Skeletal muscle satellite cell (primary cell): ENCODE measurements at regions not wholly inside any gene's neighbourhood (a gene's known extent, or its start where the extent isn't known, plus 50 kb on each side); places are given as distances from the start of the nearest gene placed in this dataset.

Source experiments
- H3K27me3 ChIP-seq: 2 replicates; pipeline ENCODE4 v1.7.0; 2013; ENCODE audit warnings: low read length; ENCODE audit not compliant: control insufficient read depth, insufficient read depth
- H3K36me3 ChIP-seq: 2 replicates; pipeline ENCODE4 v1.7.0; 2013; ENCODE audit warnings: mild to moderate bottlenecking, control low read depth, low read length; ENCODE audit not compliant: insufficient read depth
- H3K4me1 ChIP-seq: 2 replicates; pipeline ENCODE4 v1.7.0; 2013; ENCODE audit warnings: low read length; ENCODE audit not compliant: control insufficient read depth, insufficient read depth
- H3K4me2 ChIP-seq: 2 replicates; pipeline ENCODE4 v1.7.0; 2013; ENCODE audit warnings: mild to moderate bottlenecking, low read length
- H3K4me3 ChIP-seq: 2 replicates; pipeline ENCODE4 v1.7.0; 2013; ENCODE audit warnings: low read length
- H3K9ac ChIP-seq: 2 replicates; pipeline ENCODE4 v1.7.0; 2013; ENCODE audit warnings: mild to moderate bottlenecking, low read depth, low read length, moderate library complexity
- H3K9me3 ChIP-seq: replicated peaks from 2 replicates; pipeline ENCODE4 v1.7.0; 2013; ENCODE audit warnings: mild to moderate bottlenecking, control low read depth, low read length

DNA sequence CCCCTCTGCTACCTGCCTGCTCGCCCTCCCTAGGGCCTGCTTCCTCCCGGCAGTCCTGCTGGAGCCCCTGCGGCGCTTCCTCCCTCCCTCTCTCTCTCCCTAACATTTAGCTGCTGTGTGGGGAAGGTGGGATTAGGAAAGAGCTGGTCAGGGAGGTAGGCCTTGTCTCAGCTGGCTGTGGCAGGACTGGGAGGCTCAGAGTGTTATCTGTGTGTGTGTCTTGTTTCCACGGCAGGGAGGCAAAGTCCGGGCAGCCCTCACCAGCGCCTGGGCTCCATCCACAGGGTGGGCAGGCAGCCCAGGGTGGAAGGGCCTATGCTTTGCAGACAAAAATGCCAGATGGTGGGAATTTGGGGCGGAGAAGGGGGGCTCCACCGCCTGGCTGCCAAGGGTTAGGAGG, 105.7 kb downstream of the RPS24 start:
- H3K36me3 ChIP-seq: no peaks in the 10 kb centered on the region
- no peaks in the 10 kb centered on the region for H3K9me3 ChIP-seq
- H3K4me1 ChIP-seq: no peaks in the 10 kb centered on the region
- H3K4me2 ChIP-seq: no peak overlapping the region
- no peak overlapping the region for H3K4me3 ChIP-seq
- H3K9ac ChIP-seq: no peak overlapping the region
- peaks cover 47% of the 10 kb centered on the region for H3K27me3 ChIP-seq

GRCh38 chr10:78140066-78140630, 106.5 kb downstream of the RPS24 start:
- no peak overlapping the region for H3K4me3 ChIP-seq
- no peaks in the 10 kb centered on the region for H3K36me3 ChIP-seq
- H3K9me3 ChIP-seq: no peaks in the 10 kb centered on the region
- H3K4me2 ChIP-seq: no peak overlapping the region
- no peak overlapping the region for H3K9ac ChIP-seq
- no peaks in the 10 kb centered on the region for H3K4me1 ChIP-seq
- H3K27me3 ChIP-seq: peaks cover 48% of the 10 kb centered on the region

DNA sequence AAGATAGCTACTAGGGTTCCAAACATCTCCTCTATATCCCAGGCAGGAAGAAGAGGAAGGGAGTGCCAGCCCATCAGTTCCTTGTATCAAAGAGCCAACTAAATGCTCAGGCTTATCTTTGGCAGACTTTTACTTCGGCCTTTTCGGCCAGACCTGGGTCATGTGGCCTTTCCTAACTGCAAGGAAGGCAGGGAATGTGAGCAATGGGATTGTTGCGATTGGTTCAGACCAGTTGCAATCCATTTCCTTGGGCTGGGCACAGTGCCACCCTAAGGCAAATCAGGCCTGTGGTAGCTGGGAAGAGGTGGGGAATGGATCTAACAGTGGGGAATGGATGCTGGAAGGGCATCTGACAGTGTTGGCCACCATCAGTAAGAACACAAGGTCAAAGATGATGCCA, 109.9 kb downstream of the RPS24 start:
- Histone ChIP-seq H3K4me3 (no peak overlapping the region), H3K4me1 (no peaks in the 10 kb centered on the region), H3K27me3 (peaks cover 51% of the 10 kb centered on the region), H3K9me3 (no peaks in the 10 kb centered on the region), H3K36me3 (no peaks in the 10 kb centered on the region), H3K4me2 (no peak overlapping the region), H3K9ac (no peak overlapping the region)

DNA sequence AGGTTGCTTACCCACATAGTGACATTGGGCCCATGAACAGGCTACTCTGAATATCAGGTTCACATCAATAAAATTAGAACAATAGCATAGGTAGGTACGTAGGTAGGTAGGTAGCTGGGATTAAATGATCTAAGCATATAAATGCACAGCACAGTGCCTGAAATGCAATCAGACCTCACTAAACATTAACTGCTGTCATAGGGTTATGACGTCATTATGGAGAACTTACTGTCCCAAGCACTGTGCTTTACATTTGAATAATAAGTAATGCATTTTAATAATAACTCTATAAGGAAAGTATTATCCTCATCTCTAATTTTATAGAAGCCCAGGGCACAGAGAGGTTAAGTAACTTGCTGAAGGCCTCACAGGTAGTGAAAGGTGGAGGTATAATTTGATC, 112.5 kb downstream of the RPS24 start:
- H3K4me2 ChIP-seq: no peak overlapping the region
- no peaks in the 10 kb centered on the region for H3K4me1 ChIP-seq
- peaks cover 38% of the 10 kb centered on the region for H3K27me3 ChIP-seq
- no peak overlapping the region for H3K9ac ChIP-seq
- no peak overlapping the region for H3K4me3 ChIP-seq
- no peaks in the 10 kb centered on the region for H3K9me3 ChIP-seq
- no peaks in the 10 kb centered on the region for H3K36me3 ChIP-seq

GRCh38 chr10:78147202-78147601, 113.5 kb downstream of the RPS24 start:
- Histone ChIP-seq H3K36me3 (no peaks in the 10 kb centered on the region), H3K4me2 (no peak overlapping the region), H3K4me1 (no peaks in the 10 kb centered on the region), H3K9ac (no peak overlapping the region), H3K27me3 (peaks cover 40% of the 10 kb centered on the region), H3K4me3 (no peak overlapping the region), H3K9me3 (no peaks in the 10 kb centered on the region)

- Histone ChIP-seq H3K36me3 (no peaks in the 10 kb centered on the region), H3K4me2 (no peak overlapping the region), H3K4me3 (no peak overlapping the region), H3K4me1 (no peaks in the 10 kb centered on the region), H3K9me3 (no peaks in the 10 kb centered on the region), H3K9ac (no peak overlapping the region), H3K27me3 (peaks cover 43% of the 10 kb centered on the region)
Measured at GRCh38 chr10:78148216-78148960, 114.7 kb downstream of the RPS24 start.

DNA sequence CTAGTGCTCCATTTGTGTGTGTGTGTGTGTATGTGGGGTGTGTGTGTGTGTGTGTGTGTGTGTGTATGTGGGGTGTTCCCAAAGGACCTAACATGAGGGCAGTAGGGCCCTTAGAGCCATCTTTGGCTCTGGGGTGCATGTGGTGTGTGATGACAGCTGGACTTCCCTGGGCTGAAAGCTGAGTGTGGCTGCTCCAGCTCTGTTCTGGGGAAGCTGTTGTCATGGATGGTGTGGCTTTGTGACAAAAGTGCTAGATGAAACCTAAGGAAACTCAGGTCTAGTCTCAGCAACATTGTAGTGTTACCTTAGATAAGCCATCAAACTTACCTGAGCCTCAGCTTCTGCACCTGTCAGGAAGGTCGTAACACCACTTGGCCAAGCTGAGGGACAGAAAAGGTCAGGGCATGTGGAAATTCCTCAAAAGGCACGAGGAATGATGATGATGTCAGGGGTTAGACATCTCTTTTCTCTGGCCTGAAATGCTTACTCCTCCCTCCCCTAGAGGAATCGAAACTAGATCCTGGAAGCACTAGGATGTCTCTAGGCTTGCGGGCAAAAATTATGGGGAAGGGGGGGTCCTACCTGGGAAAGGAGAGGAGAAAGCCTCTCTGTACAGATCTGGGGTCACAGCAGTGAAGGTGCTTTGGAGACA, 115.4 kb downstream of the RPS24 start:
- Histone ChIP-seq H3K4me1 (no peaks in the 10 kb centered on the region), H3K4me3 (no peak overlapping the region), H3K9me3 (no peaks in the 10 kb centered on the region), H3K9ac (no peak overlapping the region), H3K4me2 (no peak overlapping the region), H3K27me3 (peaks cover 43% of the 10 kb centered on the region), H3K36me3 (no peaks in the 10 kb centered on the region)

DNA sequence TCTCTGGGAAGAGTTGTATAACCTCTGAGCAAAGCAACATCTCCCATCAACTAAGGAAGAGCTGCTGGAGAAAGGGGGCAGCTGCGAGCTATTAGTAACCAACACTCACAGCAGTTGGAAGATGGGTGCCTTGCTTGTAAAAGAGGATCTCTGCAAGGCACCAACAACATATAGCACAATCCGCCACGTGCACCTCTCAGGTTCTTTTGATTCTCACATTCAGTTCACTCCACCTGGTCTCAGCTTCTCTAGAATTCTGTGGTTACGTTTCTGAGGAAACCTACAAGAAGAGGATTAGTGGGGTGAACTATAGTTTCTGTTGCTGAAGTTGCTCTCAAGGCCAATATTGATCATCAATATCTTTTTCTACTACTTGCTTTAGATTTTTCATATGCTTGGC, 117.1 kb downstream of the RPS24 start:
- H3K4me2 ChIP-seq: no peak overlapping the region

GRCh38 chr10:78155722-78156121, 122.1 kb downstream of the RPS24 start:
- Histone ChIP-seq H3K4me1 (no peaks in the 10 kb centered on the region), H3K4me2 (no peak overlapping the region), H3K4me3 (no peak overlapping the region), H3K9me3 (no peaks in the 10 kb centered on the region), H3K27me3 (peaks cover 18% of the 10 kb centered on the region), H3K9ac (no peak overlapping the region), H3K36me3 (no peaks in the 10 kb centered on the region)

More for the DNA sequence above, 117.1 kb downstream of the RPS24 start:
- Histone ChIP-seq H3K36me3 (no peaks in the 10 kb centered on the region), H3K4me3 (no peak overlapping the region), H3K9ac (no peak overlapping the region), H3K27me3 (peaks cover 33% of the 10 kb centered on the region), H3K4me1 (no peaks in the 10 kb centered on the region), H3K9me3 (no peaks in the 10 kb centered on the region)

DNA sequence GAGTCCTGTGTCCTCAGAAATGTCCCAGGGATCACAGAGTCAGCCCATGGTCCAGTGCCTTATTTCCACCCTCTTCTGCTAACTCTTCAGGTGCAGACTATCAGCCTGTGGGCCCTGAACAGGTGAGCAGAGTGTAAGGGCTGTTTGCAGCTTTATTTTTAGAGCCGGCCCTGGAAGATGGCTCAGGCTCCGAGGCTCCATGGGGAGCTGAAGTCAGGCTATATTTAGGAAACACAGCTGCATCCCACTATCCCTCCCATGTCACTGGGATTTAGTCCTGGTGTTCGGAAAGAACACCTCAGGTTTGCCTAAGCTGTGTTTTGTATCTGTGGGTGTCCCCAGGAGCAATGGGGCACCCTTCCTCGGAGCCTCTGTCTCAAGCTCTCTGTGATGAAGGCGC, 126.9 kb downstream of the RPS24 start:
- Histone ChIP-seq H3K36me3 (no peaks in the 10 kb centered on the region), H3K4me1 (no peaks in the 10 kb centered on the region), H3K4me2 (no peak overlapping the region), H3K9ac (no peak overlapping the region), H3K4me3 (no peak overlapping the region), H3K27me3 (peaks cover 30% of the 10 kb centered on the region), H3K9me3 (no peaks in the 10 kb centered on the region)

DNA sequence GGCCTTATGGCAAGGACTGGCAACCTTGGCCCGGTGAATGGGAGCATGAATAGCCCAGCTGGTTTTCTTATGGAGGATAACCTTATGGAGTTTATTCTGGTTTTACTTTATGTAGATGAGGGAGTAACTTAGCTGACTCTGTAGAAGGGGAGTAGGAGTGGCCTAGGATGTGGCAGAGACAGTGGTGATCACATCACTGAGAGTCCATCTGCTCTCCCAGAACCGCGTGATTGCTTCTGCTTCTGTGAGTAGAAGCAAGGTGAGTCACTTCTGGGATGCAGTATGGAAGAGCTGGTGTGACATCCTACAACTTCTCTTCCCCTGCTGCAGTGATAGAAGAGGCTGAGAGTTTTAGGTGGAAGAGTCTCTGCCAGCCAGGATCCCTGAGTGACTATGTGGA, 129.2 kb downstream of the RPS24 start:
- H3K4me1 ChIP-seq: no peaks in the 10 kb centered on the region
- no peak overlapping the region for H3K4me3 ChIP-seq
- H3K36me3 ChIP-seq: no peaks in the 10 kb centered on the region
- H3K4me2 ChIP-seq: no peak overlapping the region
- no peak overlapping the region for H3K9ac ChIP-seq
- H3K9me3 ChIP-seq: no peaks in the 10 kb centered on the region
- H3K27me3 ChIP-seq: peaks cover 31% of the 10 kb centered on the region

GRCh38 chr10:78164702-78165101, 131.0 kb downstream of the RPS24 start:
- no peak overlapping the region for H3K9ac ChIP-seq
- H3K27me3 ChIP-seq: peaks cover 33% of the 10 kb centered on the region
- no peaks in the 10 kb centered on the region for H3K36me3 ChIP-seq
- no peak overlapping the region for H3K4me3 ChIP-seq
- no peak overlapping the region for H3K4me2 ChIP-seq
- no peaks in the 10 kb centered on the region for H3K9me3 ChIP-seq
- H3K4me1 ChIP-seq: no peaks in the 10 kb centered on the region
